ENCODE measurements at regions not wholly inside any gene's neighbourhood (a gene's known extent, or its start where the extent isn't known, plus 50 kb on each side); places are given as distances from the start of the nearest gene placed in this dataset.
A peak's percentile ranks its signal among the peaks of the same experiment; 100 is the strongest.

DNA sequence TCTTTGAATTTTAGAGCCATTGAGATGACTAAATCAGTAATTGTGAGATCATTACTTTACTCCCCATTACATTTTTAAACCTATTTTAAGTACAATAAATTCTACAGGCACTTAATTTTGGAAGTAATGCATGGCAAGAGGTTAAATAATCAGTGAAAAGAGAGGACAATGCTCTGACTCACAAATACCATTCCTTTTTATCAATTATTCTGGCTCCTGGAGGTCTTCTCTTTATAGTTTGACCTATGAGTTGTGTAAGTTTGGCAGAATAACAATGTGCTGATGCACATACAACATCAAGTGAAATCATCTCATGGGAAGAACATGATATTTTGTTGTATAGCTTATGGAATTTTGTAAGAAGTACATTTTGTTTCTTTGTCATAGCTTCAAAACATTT, 166.7 kb downstream of the TMTC3 start:
- no peak for DNase-seq (ENCODE audit: low spot score)
- intact Hi-C loops (cut with DNase I): no loop called here

DNA sequence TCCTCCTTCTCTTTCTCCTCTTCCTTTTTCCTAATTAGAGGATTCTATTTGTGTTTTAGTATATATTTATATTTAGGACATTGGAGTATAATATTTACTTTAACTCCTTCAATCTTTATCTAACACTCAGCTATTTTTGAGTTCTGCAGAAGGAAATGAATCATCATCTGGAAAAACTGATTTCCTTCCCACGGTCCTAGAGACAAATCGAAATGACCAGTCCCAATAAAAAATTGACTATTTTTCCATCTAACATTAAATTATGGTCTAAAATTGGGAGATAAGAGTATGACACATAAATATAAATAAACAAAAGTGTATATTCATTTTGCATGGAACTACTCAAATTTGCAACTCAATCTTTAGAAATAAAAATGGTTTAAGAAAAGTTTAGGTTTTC, 167.4 kb downstream of the TMTC3 start:
- DNase-seq (ENCODE audit: low spot score): no peak
- intact Hi-C loops (cut with DNase I): no loop called here

DNA sequence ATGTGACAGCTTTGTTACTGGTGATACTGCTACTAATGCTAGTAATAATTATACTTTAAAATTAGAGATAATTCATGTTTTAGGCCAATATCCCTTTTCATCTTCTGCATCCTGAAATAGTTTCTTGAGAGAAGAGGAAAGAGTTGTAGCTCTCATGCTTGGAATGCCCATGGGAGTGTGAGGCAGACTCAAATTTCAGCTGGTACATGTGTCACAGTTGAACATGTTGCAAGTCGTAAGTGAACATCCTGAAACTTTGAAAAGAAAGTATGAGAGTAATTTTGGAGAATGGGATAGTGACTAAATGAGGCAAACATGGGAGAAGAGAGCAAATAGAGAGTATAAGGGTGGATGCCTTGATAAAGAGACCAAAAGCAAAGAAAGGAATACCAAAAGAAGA, 168.0 kb downstream of the TMTC3 start:
- intact Hi-C loops (cut with DNase I): no loop called here
- no peak for DNase-seq (ENCODE audit: low spot score)

DNA sequence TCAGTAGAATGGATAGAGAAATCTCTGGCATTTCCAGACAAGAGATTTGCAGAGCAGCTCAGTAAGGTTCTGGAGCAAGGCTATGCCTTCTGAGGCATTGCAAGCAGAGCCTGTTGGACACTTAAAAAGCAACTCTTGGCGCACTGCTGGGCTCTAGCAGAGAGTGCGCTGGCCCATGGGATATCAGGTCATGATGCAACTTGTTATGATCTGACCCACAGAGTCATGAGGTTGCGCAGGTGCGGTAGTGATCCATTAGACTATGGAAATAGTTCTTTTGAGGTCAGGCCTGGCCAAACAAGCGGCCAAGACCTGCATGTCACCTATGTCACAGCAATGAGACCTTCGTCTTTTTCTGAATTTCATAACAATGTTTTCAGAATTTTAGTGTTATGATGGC, 168.6 kb downstream of the TMTC3 start:
- intact Hi-C loops (cut with DNase I): no loop called here
- peak; percentile 64 for DNase-seq (ENCODE audit: low spot score)

DNA sequence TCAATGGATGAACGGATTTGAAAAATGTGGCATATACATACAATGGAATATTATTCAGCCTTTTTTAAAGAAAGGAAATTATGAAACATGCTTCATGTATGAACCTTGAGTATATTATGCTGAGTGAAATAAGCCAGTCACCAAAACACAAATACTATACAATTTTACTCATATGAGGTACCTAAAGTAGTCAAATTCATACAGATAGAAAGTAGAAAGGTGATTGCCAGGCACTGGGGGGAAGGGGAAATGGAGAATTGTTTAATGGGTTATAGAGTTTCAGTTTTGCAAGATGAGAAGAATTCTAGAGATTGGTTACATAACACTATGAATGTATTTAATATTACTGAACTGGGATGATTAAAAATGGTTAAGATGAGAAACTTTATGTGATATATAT, 171.4 kb downstream of the TMTC3 start:
- no peak for DNase-seq (ENCODE audit: low spot score)
- intact Hi-C loops (cut with DNase I): loop anchor here in 1 of 2 donors (2.0 kb wide), 1 partner anchor 71 kb away; no protein-coding TSS in a partner anchor

DNA sequence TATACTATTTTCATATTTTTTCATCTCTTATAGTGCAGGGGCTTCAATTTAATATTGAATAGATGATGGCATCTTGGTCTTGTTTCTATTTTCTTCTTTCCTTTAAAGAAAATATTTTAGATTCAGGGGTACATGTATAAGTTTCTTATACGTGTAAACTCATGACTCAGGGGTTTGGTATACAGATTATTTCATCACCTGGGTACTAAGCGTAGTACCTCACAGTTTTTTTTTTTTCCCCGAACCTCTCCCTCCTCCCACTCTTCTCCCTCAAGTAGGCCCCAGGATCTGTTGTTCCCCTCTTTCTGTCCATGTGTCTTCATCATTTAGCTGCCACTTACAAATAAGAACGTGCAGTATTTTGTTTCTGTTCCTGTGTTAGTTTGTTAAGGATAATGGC, 172.6 kb downstream of the TMTC3 start:
- no peak for DNase-seq (ENCODE audit: low spot score)
- intact Hi-C loops (cut with DNase I): no loop called here

DNA sequence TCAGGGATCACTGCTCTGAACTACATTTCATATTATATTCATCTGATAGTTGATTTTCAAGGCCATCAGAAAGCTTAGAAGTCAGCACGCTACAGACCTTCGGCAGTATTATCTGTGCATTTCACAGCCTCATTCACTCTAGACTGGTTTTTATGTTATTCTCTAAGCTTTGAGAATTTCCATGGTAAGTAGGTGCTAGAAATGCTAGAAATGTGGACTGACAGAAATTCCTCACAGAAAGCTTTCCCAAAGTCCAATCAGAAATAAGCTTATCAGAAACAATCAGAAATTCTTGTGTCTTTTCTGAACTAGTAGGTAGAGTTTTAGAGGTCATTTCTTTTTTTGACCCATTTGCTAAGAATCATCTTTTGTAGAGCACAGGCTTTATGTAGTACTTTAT, 176.6 kb downstream of the TMTC3 start:
- no peak for DNase-seq (ENCODE audit: low spot score)
- intact Hi-C loops (cut with DNase I): no loop called here

DNA sequence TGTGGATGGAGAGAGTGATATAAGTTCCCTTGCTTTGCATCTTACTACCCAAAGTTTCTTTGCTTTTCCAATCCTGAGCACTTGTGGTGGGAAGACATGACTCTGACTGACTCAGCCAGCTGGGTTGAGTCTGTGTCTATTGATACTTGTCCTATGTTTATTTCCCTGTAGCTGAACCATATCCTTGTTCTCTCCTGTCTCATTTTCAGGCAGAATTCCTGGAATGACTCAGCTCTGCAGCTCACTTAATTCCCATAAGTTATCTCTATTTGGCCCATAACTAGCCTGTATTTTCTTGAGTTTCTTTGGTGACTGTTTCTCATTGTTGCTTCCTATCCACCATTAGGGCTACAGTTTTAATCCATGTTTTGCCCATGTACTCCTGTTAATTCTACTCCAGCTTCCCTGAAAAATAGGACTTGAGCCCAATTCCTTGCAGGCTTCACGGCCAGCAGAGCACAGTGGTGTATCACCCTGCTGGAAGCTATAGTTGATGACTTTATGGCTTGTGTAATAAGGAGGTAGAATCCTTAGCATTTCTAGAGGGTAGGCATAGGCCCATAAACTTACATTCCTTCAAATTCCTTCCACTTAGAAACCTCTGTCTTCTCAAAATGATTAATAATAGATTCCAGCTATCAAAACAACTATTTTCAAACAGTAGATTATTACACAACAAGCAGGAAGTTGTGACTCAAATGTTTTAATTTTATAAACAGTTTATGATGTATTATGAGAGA, 183.1 kb downstream of the TMTC3 start:
- DNase-seq (ENCODE audit: low spot score): peak; percentile 42
- intact Hi-C loops (cut with DNase I): no loop called here

DNA sequence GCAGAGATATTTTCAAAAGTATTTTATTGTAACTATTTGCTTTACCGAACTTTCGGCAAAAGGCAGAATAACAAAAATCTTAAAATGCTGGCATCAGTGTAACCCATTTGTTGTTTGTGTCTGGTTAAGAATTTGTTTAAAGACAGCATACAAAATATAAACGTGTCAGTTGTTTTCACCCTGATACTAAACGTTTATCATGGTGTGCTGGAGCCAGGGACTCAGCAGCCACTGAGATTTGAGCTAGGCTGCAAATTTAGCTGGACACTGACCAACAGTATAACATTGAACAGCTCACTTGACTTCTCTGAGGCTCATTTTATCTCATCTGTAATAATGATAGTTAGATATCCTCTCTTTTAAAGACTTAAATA, 183.7 kb downstream of the TMTC3 start:
- no peak for DNase-seq (ENCODE audit: low spot score)
- intact Hi-C loops (cut with DNase I): no loop called here

DNA sequence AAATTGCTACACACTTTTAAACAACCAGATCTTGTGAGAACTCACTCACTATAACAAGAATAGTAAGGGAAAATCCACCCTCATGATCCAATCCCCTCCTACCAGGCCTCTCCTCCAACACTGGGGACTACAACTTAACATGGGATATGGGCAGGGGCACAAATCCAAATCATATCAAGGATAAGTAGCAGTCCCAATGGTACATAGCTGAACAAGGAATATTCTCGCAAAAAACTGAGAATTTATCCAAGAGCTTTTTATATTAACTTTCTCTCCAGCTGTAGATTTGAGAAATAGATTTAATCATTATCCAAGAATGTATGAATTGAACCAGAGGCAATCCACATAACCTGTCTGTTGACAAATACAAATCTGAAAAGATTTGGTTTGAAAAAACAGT, 185.2 kb downstream of the TMTC3 start:
- intact Hi-C loops (cut with DNase I): no loop called here
- DNase-seq (ENCODE audit: low spot score): no peak

DNA sequence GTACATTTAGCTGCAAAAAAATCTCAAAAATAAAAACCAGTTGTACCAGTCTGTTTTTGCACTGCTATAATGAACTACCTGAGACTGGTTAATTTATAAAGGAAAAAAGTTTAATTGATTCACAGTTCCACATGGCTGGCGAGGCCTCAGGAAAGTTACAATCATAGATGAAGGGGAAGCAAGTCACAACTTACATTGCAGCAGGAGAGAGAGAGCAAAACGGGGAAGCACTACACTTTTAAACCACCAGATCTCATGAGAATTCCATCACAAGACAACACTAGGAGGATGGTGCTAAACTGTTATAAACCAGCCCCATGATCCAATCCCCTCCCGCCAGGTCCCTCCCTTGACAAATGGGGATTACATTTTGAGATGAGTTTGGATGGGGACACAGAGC, 186.0 kb downstream of the TMTC3 start:
- intact Hi-C loops (cut with DNase I): no loop called here
- no peak for DNase-seq (ENCODE audit: low spot score)

DNA sequence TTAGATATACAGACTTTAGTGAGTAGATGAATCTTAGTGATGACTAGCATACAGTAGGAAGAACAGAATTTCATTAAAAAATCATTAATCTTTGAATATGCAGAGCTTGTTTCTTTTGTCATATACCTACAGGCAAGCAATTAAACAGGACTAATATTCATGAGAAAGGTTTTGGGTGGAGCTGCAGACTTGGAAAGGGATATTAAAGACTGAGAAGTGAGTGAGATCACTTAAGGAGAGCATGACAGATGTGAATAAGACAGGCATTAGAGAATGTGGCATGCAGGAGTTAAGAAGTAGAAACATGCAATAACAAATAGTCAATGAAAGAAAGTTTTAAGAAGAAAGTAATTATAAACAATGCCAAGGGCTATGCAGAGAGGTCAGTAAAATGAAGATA, 187.7 kb downstream of the TMTC3 start:
- DNase-seq (ENCODE audit: low spot score): no peak
- intact Hi-C loops (cut with DNase I): no loop called here

DNA sequence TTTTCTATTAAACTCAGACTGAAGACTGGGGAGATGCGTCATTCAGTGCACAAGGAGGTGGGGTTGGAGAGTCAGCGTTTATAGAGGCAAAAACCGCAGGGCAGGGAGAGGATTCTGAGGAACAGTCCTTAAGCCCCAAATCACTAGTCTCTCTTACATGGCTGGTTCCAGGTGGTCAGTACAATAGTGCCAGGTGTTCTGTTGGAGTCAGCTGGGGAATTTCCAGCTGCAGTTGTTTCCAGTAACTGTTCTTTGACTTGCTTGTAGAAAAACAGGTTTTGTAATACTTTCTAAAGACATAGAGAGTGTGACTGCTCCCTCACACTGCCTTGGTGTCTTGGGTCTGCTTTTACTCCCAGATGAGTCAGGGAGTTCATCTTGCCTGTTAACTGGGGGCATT, 192.2 kb downstream of the TMTC3 start:
- DNase-seq (ENCODE audit: low spot score): no peak

DNA sequence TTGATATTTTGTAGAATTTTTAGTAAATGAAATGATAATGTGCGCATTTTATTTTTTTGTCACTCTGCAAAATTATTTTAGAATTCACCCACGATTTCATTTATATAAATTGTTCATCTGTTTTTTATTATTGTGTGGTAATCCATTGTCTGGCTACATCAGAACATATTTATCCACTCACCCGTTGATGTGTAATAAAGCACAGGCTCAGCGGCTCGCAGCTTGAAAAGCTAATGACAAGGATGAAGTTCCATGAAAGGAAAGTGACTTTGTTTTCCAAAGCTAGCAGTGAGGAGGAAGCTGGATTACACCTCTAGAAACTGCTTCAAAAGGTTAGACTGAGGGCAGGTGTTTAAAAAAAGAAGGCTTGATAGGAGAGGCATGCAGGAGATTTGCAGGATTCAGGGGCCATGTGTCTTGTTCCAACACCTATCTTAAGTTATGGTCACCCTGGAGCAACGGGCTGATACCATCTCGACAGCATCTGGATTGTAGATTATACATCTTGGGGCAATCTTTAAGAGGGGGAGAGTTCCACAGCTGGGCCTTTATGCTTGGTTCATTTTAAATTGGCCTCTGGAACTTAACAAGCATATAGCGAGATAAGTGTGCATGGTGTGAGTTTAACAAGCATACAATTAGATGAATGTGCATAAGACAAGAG, 194.1 kb downstream of the TMTC3 start:
- intact Hi-C loops (cut with DNase I): no loop called here
- DNase-seq (ENCODE audit: low spot score): no peak

More for the DNA sequence above, 192.2 kb downstream of the TMTC3 start:
- intact Hi-C loops (cut with DNase I): no loop called here

DNA sequence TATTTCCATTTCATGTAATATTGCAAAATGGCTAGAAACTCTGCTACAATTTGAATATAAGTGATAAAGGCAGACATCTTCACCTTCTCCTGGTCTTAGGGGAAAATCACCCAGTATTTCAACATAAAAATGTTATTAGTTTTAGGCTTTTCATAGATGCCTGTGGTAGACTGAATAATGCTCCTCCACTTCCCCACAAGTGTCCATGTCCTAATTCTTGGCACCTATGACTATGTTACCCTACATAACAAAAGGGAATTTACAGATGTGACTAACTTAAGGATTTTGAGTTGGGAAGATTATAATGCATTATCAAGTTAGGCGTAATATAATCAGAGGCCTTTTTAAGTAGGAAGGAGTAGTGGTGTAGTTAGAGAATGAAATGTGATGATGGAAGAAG, 196.4 kb downstream of the TMTC3 start:
- no peak for DNase-seq (ENCODE audit: low spot score)
- intact Hi-C loops (cut with DNase I): no loop called here

DNA sequence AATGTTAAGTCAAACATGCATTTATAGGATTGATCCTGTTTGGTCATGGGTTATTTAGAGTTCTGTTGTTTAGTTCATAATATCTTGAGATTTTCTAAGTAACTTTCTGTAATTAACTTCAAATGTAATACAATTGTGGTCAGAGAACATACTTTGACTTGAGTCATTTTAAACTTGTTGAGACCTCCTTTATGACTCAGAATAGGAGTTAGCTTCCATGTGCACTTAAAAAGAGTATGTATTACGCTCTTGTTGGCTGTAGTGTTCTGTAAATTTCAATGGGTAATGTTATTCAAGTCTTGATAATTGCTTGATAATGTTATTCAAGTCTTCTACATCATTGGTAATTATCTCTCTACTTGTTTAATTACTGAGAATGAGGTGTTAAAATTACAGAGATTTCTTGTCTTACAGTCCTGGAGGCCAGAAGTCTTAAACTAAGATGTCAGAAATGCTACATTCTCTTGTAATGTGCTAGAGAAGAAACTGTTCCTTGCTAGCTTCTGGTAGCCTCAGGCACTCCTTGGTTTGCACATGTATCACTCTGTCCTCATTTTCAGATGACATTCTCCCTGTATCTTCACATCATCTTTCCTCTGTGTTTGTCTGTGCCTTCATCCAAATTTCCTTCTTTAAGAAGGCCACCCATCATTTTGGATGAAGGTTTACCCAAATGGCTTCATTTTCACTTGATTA, 197.3 kb downstream of the TMTC3 start:
- DNase-seq (ENCODE audit: low spot score): no peak
- intact Hi-C loops (cut with DNase I): no loop called here

DNA sequence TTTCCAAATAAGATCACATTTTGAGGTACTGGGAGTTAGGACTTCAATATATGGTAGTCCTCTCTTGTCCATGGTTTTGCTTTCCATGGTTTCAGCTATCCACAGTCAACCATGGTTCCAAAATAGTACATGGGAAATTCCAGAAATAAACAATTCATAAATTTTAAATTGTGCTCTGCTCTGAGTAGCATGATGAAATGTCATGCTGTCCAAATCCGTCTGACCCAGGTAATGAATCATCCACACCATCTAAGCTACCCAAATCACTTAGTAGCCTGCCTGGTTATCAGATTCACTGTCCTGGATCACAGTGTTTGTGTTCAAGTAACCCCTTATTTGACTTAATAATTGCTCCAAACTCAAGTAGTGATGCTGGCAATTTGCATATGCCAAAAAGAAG, 197.9 kb downstream of the TMTC3 start:
- intact Hi-C loops (cut with DNase I): no loop called here

DNA sequence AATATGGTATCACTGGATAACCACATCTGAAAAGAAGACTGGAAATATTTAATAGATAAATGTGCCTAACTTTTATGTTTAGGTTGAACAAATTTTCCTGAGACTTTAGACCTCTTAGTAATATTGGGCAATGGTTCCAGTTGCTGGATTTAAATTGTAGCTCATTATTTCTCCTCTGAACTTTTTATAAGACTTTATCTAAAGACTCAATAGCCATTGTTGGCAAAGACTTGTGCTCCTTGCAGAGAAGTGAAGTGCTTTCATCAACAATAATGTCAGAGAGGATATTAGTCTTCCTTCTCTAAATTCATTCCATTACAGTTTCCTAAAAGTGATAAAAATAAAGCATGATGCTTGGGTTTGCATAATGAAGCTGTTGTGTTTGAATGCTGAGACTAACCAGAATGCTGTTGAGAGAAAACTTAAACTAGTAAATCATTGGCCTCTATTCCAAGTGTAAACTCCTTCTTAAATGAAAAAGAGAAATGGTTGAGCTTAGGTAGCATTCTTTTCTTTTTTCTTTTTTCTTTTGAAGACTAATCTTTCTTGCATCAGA, 200.2 kb downstream of the TMTC3 start:
- no peak for DNase-seq (ENCODE audit: low spot score)
- intact Hi-C loops (cut with DNase I): no loop called here

More for the DNA sequence above, 197.9 kb downstream of the TMTC3 start:
- DNase-seq (ENCODE audit: low spot score): no peak

DNA sequence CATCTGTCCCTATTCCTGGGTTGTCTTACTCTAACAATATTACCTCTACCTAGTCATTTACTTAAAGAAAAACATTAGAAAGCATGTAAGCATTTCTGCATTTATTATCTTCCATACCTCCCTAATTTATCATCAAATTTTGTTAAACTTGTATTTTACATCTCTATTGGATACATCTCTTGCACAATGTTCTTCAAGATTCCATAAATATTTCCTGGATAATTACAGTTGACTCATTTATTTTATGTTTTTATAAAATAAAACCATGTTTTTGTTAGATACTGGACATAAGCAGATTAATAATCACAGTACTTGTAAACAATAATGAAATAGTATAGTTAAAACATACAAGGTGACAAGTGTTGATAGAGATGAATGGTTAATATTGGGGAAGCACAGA, 209.0 kb downstream of the TMTC3 start:
- no peak for DNase-seq (ENCODE audit: low spot score)
- intact Hi-C loops (cut with DNase I): no loop called here

DNA sequence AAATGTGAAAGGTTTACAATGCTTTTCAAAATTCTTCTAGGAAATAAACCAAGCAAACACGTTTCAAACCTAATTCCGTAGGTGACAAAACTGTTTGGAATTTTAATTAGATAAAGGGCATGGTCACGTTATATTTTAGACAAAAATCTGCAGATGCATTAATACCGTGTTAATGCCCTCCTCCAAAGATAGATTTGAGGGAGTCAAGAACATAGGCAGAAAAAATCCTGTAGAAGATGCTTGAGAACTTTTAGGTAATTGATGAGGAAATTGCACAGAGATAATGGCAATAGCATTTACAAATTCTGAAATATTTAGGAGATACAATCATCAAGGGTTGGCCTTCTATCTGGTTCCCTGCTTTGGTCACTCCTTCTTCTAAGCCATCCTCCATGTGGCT, 212.6 kb downstream of the TMTC3 start:
- intact Hi-C loops (cut with DNase I): no loop called here
- DNase-seq (ENCODE audit: low spot score): no peak
